Tibial nerve (tissue), 4 donors: ENCODE measurements at regions not wholly inside any gene's neighbourhood (a gene's known extent, or its start where the extent isn't known, plus 50 kb on each side); places are given as distances from the start of the nearest gene placed in this dataset.

Source experiments
- CTCF ChIP-seq, 5 experiments: fragments of 200-600 bp in 3 of 5; fragments of 450-650 bp in 2 of 5; sonication (generic) in 3 of 5; IDR thresholded peaks; one replicate each; pipeline ENCODE4 v1.5.1; 2016 to 2019; ENCODE audit warnings: antibody characterized with exemption in 5 of 5, mild to moderate bottlenecking in 3 of 5, moderate library complexity in 2 of 5
- EP300 ChIP-seq, 2 donors: sonication (generic); formaldehyde crosslinking; IDR thresholded peaks; one replicate each; pipeline ENCODE4 v1.6.1; 2017; ENCODE audit warnings: antibody characterized with exemption in 2 of 2, mild to moderate bottlenecking in 1 of 2
- POLR2A ChIP-seq, 2 donors: fragments of 450-650 bp; IDR thresholded peaks; one replicate each; pipeline ENCODE4 v1.6.1; 2017; ENCODE audit warnings: antibody characterized with exemption in 2 of 2, mild to moderate bottlenecking in 2 of 2, moderate library complexity in 2 of 2

- TF ChIP-seq CTCF (IDR thresholded peaks at IDR 0.05) (no peak), POLR2A (IDR thresholded peaks at IDR 0.05) (no peak), EP300 (IDR thresholded peaks at IDR 0.05) (no peak)
These were observed 65.1 kb upstream of the ARHGAP29 start for GRCh38 chr1:94302497-94302896.
